D721Med (cell line): ENCODE measurements at regions not wholly inside any gene's neighbourhood (a gene's known extent, or its start where the extent isn't known, plus 50 kb on each side); places are given as distances from the start of the nearest gene placed in this dataset.
A peak's percentile ranks its signal among the peaks of the same experiment; 100 is the strongest.

ENCODE experiments used
- DNase-seq: peaks from one replicate; pipeline ENCODE4 v3.0.0; 2011; ENCODE audit warnings: low spot score; ENCODE audit not compliant: insufficient read length
- FAIRE-seq: peaks from 2 replicates; lab custom pipeline; 2011; peaks lifted over from hg19 to GRCh38; lab: Jason Lieb, UNC
- TF ChIP-seq, protein P1 (sequence below): IDR thresholded peaks from 2 replicates; pipeline ENCODE4 v1.5.1; 2012; ENCODE audit warnings: mild to moderate bottlenecking, control low read depth; ENCODE audit not compliant: insufficient read depth; ENCODE audit errors: missing control alignments

GRCh38 chr3:87361956-87362355 lies 85.6 kb upstream of the POU1F1 start:
- DNase-seq (no peak), FAIRE-seq (no peak)
- TF ChIP-seq, protein P1, sequence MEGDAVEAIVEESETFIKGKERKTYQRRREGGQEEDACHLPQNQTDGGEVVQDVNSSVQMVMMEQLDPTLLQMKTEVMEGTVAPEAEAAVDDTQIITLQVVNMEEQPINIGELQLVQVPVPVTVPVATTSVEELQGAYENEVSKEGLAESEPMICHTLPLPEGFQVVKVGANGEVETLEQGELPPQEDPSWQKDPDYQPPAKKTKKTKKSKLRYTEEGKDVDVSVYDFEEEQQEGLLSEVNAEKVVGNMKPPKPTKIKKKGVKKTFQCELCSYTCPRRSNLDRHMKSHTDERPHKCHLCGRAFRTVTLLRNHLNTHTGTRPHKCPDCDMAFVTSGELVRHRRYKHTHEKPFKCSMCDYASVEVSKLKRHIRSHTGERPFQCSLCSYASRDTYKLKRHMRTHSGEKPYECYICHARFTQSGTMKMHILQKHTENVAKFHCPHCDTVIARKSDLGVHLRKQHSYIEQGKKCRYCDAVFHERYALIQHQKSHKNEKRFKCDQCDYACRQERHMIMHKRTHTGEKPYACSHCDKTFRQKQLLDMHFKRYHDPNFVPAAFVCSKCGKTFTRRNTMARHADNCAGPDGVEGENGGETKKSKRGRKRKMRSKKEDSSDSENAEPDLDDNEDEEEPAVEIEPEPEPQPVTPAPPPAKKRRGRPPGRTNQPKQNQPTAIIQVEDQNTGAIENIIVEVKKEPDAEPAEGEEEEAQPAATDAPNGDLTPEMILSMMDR = no peak

- TF ChIP-seq, protein P1 = no peak
- DNase-seq (no peak), FAIRE-seq (peak; percentile 88)
Measured at GRCh38 chr3:87361271-87361670, 84.9 kb upstream of the POU1F1 start.

DNA sequence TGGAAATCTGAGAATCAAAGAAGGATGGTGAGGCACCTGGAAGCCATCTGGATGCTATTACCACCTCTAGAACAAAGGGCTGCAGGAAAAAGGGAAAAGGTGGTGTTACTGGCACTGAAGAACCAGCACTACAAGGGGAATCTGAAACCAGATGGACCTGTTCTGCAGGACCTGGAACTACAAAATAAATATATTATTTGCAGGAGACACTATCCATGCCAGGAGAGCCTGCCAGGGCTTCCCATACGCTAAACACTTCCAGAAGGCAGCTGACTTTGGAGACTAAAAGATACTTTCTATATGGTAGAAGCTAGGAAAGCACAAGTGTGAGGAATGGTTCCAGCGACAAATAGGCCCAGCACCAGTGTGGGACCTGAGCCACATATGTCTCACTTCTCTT lies 83.4 kb upstream of the POU1F1 start:
- TF ChIP-seq, protein P1 = no peak
- no peak for FAIRE-seq
- no peak for DNase-seq

- TF ChIP-seq, protein P1 = no peak
- FAIRE-seq (no peak), DNase-seq (no peak)
Measured at GRCh38 chr3:87359025-87359424, 82.6 kb upstream of the POU1F1 start.

GRCh38 chr3:87358066-87358465 lies 81.7 kb upstream of the POU1F1 start:
- DNase-seq (no peak), FAIRE-seq (no peak)
- TF ChIP-seq, protein P1 = no peak

- DNase-seq (no peak), FAIRE-seq (no peak)
- TF ChIP-seq, protein P1 = no peak
Measured at GRCh38 chr3:87354398-87354797, 78.0 kb upstream of the POU1F1 start.

GRCh38 chr3:87351937-87352336 lies 75.6 kb upstream of the POU1F1 start:
- DNase-seq = no peak
- FAIRE-seq = no peak
- TF ChIP-seq, protein P1 = no peak
